ENCODE measurements at regions not wholly inside any gene's neighbourhood (a gene's known extent, or its start where the extent isn't known, plus 50 kb on each side); places are given as distances from the start of the nearest gene placed in this dataset.
"Not testable (repeated sequence)": the region's sequence is repeated elsewhere in the genome, so short reads cannot be mapped to it uniquely, and the experiment has no call there.

DNA sequence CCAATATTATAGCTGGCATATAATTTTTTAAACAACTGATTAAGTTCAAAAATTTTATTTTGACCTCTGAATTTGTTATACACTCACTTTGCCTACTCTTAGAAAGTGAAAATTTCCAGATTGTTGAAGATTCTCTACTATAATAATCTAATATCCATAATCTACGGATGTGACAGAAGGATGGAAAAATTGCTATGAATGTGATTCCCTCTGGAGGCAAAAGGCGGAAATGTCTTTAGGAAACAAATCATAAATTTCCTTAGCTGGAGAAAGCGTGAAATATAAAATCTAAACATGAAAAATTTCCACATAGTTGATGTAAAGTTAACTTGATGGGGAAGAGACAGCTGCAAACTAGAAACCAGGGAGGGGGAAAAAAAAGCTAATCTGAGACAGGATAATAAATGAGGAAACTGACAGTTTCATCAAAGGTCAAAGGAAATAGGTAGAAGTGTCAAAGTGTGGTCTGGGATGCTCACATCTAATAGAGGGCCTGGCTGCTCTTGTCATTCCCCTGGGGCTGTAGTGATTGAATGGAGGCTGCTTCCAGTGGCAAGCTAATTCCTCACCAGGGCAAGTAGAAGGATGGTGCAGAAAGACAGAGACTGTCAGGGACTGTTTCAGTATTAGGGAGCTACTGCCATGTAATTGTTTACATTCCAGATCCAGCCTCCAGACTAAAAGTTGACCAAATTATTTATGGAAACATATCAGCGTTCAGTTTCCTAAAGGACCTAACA lies 264.5 kb downstream of the SDHAF3 start:
- DNase-seq: no peak

GRCh38 chr7:97390052-97390451 lies 272.6 kb downstream of the SDHAF3 start:
- no peak for DNase-seq

DNA sequence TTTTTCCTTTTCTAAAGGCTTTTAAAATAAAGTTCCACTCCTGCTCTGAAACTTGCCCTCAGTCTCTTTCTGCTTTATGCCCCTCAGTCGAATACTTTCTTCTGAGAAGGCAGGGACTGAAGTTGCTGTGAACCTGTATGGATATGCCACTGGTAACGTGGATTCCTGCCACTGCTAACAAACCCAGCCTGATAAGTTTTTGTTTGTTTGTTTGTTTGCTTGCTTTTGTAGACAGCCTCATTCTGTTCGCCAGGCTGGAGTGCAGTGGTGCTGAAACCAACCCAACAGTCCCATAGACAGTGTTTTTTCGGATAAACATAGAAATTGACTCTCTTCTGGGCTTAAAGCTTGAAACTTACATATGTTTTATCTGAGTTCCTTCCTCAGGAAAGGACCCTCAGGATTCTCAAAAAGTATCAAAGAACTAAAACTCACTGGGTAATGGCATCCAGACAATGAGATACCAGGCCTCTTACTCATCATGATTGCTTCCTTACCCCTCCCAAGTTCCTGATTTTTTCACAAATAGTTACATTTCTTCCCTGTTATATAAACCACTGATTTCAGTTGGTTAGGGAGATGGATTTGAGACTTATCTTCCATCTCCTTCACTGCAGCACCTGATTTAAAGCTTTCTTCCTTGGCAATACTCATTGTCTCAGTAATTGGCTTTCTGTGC lies 273.6 kb downstream of the SDHAF3 start:
- DNase-seq: no peak

DNA sequence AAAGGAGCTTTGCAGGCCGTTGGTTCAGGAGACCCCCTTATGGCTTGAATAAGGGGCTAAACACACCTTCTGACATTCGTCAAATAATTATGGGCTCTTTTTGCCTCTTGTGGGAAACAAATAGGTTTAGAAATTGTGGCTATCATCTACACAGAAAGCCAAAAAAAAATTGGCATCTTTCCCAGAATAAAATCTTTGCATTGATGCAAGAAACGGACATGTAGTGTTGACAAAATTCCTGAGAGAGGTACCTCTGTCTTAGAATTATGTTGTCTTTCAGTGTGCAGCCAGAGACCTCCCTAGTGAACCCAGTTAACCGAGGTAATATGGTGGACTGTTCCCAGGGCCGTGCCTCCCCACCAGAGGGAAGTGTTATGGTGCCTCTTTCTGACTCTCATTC lies 283.9 kb downstream of the SDHAF3 start:
- DNase-seq: peak; percentile 86

GRCh38 chr7:97405835-97406234 lies 288.3 kb downstream of the SDHAF3 start:
- DNase-seq: no peak

DNA sequence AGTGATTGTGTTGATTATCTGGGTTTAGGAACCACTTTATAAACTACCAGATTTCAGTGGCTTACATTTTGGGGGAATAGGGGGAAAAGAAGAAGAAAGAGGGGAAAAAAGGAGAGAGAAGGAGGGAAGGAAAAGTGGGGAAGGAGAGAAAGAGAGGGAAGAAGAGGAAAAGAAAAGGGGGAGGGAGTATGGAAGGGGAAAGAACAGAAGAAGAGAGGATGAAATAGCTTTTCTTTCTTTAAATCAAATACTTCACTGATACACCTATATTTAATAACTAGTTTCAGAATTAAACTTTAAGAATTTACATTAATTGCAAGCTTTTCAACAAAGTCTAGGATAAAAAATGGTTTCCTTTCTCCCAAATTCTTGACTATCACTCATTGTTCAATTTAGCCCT lies 289.6 kb downstream of the SDHAF3 start:
- DNase-seq: no peak

GRCh38 chr7:97409346-97409745 lies 291.8 kb downstream of the SDHAF3 start:
- DNase-seq: peak; percentile 43

GRCh38 chr7:97418312-97418711 lies 300.8 kb downstream of the SDHAF3 start:
- no peak for DNase-seq

DNA sequence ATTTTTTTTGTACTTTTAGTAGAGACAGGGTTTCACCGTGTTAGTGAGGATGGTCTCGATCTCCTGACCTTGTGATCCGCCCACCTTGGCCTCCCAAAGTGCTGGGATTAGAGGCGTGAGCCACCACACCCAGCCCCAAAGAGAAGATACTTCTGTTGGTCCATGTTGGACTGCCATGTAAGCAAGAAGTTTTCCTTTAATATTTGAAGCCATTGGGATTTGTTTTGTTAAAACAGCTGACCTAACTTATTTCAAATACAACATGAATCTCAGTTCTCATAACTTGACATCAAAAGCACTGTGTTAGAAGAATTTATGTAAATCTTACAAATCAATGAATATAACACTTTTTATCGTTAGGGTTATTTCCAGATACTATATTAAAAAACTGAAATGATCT lies 302.4 kb downstream of the SDHAF3 start:
- DNase-seq: no peak

DNA sequence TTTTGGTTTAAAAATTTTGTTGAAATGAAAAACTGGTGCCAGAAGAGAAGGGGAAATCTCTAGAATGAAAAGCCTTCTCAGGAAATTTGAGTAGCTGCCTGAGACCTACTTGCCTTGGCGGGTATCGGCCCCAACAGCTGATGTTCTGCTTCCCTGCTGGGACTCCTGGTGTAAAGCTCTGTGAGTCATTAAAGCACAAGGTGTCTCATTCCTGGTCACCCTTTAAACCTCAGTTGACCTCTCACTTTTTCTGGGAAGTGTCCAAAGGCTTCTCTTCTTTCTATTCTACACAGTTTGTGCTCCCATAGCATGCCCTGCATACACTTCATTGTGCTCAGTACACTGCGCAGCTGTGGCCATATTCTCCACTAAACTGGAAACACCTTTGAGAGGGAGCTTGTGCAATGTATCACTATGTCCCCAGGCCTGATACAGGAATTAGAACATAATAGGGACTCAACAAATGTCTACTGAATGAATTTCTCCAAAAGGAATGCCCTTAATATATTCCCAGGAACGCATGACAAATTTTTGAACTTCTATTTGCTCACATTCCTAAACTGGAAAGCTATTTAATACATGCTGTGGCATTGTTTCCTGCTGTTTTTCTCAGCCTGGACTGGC lies 303.9 kb downstream of the SDHAF3 start:
- no peak for DNase-seq

GRCh38 chr7:97422046-97422445 lies 304.5 kb downstream of the SDHAF3 start:
- no peak for DNase-seq

- DNase-seq: no peak
These were observed 301.9 kb upstream of the TAC1 start for GRCh38 chr7:97430006-97430405.

GRCh38 chr7:97439637-97440214 lies 292.2 kb upstream of the TAC1 start:
- no peak for DNase-seq

DNA sequence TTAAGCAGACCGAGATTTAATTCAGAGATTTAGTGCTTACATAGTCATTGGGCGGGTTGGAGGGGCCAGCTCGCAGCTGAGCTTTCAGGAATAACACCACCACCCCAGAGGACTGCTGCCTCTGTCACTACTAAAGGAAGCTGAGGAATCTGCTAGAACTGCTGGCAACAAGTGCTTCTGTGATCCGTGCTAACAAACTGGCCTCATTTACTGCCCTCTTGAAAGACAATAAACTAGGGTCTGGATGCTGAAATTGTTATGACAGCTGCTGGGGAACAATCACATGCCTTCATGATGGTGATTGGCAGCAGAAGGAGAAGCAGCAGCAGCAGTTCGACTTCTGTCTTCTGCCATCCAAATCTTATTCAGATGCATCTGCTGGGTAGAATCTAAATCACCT lies 285.5 kb upstream of the TAC1 start:
- DNase-seq: no peak

- not testable (repeated sequence) for DNase-seq
These were observed 282.4 kb upstream of the TAC1 start for GRCh38 chr7:97449448-97449847.

- no peak for DNase-seq
These were observed 281.4 kb upstream of the TAC1 start for GRCh38 chr7:97450516-97450915.

GRCh38 chr7:97454636-97455035 lies 277.2 kb upstream of the TAC1 start:
- DNase-seq: no peak

DNA sequence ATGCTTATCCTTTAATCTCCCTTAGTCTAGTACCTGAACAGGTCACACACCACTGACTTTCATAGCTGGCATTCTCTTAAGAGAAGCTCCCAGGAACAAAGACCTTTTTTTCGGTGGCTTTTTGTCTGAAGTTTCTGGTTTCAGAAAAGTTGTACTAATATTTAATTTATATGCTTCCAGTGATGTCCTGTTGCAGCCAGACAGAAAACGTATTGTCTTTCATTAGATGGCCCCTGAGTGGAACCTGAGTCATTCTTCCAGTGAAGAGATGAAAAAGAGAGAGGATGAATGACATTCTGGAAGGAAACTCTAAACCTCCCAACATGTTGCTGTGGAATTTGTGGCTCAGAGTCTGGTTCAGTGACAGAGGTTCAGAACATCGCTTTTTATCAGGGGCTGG lies 274.8 kb upstream of the TAC1 start:
- no peak for DNase-seq

DNA sequence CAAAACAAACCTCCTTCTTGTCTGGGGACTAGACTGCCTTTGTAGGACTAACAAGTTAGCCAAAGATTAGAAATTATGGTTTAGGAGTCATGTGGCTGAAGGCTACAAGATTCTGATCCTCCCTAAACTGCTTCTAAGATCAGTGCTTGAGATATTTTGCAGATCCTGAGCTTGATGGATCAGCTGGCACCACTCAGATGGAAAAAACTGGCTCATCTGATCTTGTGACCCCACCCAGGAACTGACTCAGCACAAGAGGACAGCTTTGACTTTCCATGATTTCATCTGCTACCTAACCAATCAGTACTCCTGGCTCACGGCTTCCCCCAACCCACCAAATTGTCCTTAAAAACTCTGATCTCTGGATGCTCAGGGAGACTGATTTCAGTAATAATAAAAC lies 271.5 kb upstream of the TAC1 start:
- no peak for DNase-seq

DNA sequence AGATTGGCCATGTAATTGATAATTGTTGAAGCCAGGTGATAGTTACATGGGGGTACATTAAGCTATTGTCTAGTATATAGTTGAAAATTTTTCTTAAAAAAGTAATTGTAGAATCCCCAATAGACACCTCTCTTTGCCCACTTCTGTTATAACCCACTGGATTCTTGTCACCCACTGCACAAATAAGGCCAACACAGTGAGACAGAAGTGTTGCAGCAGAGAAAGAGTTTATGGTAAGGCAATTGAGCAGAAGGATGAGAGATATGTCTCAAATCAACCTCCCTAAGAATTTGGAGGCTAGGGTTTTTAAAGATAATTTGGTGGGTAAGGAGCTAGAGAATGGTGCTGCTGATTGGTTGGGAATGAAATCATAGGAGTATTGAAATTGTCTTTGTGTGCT lies 270.3 kb upstream of the TAC1 start:
- no peak for DNase-seq

GRCh38 chr7:97466071-97466470 lies 265.8 kb upstream of the TAC1 start:
- DNase-seq: no peak

DNA sequence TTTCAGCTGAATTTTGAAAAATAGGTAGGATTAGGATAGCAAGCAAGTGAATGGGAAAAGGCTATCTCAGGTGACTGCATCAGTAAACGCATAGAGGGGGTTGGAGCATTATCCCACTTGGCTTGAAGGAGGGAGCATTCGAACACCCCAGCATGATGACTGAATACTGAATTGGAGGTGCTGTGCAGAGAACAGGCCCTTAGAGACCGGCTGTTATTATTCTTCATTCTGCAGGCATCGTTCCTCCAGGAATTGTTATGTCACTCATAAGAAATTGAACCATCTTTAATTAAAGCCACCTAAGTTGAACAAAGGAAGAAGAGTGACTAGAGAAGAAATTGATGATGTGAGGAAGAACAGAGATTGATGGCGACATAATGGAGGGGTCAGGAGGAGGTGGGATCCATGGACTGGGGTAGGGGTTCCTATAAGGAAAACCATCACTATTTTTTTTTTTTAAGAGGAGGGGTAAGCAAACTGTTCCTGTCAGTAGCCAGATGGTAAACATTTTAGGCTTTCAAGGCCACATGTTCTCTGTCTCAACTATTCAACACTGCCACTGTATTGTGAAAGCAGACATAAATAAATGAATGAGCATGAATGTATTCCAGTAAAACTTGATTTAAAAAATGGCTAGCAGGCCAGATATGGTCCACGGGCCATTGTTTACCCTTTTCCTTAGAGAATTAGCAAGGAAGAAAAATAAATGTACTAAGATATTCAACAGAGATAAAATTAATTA lies 264.7 kb upstream of the TAC1 start:
- no peak for DNase-seq

DNA sequence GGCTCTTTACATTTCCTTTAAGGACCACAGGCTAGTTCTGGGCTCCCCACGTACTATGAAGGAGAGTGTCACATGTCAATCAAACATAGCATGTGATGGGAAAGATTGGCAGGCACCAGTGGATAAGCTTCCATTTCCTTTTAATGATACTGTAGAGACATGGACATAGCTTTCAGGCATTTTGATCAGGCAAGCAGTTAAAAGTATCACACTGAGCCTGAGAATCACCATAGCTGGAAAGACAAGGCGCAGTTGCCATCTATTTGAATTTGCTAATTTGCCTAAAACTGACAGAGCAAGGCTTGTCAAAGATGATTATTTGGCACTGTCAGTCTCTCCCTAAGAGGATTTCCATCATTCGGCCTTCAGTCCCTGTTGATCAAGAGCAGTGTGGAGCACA lies 263.4 kb upstream of the TAC1 start:
- no peak for DNase-seq
